OCI-M2 (cell line): ENCODE measurements at regions not wholly inside any gene's neighbourhood (a gene's known extent, or its start where the extent isn't known, plus 50 kb on each side); places are given as distances from the start of the nearest gene placed in this dataset.
"Not testable (repeated sequence)": the region's sequence is repeated elsewhere in the genome, so short reads cannot be mapped to it uniquely, and the experiment has no call there.

Experiments used
- DNase-seq: peaks from one replicate; lab custom pipeline; 2025; ENCODE audit not compliant: unreplicated experiment; lab: John Stamatoyannopoulos, UW

DNA sequence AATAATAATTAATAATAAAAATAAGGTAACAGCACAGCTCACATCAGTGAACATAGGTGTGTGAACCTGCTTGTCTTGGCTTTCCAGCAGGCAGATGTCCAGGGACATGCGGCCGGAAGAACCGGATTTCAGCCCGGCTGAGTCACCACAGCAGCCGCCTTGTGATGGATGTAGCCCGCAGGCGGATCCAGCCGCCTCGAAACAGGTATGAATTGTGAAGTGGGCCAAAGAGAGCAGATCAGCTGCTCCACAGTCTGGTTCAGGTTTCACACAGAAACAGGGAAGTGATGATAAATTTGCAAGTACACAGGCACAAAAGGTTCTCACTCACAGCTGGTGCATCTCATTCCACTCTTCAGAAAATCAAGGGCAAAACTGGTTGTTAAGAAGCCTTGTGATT, 55.1 kb downstream of the ID4 start:
- no peak for DNase-seq

DNA sequence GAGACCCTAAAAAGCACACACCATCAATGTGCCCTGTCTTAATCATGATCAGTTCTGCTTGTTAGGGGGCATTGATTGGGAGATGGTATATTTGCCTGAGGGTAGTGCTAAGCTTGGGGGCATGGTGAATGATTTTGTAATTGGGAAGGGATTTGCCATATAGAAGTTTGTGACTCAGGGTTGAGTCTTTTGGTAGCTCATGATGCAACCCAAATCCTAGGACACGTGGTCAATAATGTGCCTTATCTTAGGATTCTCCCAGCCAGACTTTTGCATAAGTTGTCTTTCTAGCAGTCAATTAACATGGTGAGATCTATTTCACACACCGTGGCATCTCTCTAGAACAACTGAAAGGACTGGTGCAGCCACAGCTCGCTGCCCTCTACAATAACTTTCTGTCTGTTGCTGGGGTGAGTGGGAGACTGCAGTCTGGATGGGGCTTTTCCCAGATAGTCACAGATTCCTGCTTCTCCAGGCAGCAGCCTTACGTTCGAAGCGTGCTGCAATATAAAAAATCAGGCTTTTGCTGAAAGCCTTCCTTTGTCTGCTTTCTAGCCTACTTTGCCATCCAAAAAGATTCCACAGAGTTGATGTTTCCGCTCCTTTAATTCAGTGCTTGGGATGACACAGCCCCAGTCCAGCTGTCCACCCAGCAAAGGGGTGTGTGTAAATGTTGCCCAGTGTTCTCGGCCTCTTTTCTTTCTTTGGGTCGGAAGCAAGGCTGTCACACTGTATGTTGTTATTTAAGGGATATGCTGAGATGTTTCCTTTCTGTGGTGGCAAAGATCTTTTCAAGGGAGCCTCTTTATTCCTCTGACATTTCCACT, 58.9 kb downstream of the ID4 start:
- DNase-seq = no peak

- DNase-seq = no peak
These were observed 59.5 kb downstream of the ID4 start for GRCh38 chr6:19896693-19897010.

GRCh38 chr6:19898141-19898740, 61.1 kb downstream of the ID4 start:
- DNase-seq = no peak

- no peak for DNase-seq
These were observed 65.0 kb downstream of the ID4 start for GRCh38 chr6:19902201-19902600.

- DNase-seq = not testable (repeated sequence)
These were observed 67.2 kb downstream of the ID4 start for GRCh38 chr6:19904408-19904807.

GRCh38 chr6:19905584-19905983, 68.4 kb downstream of the ID4 start:
- no peak for DNase-seq

DNA sequence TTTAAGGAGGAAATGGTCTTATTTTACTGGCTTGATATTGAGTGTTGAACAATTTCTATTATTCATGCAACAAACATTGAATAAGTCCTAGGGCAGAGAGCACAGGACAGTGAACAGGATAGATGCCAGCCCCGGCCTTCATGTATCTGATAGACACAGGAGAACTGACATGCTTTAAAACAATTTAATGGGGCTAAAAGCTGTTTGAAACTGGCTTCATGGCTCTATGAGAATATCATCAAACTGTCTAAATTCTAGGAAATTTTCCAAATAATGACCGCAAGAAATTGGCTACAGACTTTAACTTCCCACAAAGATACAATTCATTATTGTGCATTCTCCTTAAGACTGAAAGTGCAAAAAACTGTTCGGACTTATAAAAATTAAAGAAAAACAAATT, 69.0 kb downstream of the ID4 start:
- DNase-seq = no peak

- no peak for DNase-seq
These were observed 74.1 kb downstream of the ID4 start for GRCh38 chr6:19911223-19911622.

GRCh38 chr6:19918436-19918835, 81.3 kb downstream of the ID4 start:
- no peak for DNase-seq

DNA sequence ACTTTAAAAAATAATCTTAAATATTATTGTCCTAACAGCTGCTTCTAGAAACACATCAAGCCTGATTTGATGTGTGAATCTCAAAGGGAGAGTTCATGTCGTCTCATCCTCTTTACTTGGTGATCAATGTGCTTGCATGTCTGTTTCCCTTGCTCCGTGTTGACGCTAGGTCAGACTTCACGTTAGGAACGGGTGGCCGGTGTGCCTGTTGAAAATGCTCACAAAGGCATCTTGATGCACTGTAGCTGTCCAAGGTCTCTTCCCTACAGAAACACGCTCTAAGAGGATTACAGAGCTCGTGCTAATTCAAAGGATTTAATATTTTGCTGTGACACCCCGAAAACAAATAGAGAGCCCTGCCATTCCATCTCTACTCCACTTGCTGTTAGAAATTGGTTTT, 84.6 kb downstream of the ID4 start:
- DNase-seq = no peak

GRCh38 chr6:19925533-19925932, 88.4 kb downstream of the ID4 start:
- DNase-seq = no peak

GRCh38 chr6:19928461-19928860, 91.3 kb downstream of the ID4 start:
- DNase-seq = no peak

- DNase-seq = no peak
These were observed 92.1 kb downstream of the ID4 start for GRCh38 chr6:19929312-19929711.

DNA sequence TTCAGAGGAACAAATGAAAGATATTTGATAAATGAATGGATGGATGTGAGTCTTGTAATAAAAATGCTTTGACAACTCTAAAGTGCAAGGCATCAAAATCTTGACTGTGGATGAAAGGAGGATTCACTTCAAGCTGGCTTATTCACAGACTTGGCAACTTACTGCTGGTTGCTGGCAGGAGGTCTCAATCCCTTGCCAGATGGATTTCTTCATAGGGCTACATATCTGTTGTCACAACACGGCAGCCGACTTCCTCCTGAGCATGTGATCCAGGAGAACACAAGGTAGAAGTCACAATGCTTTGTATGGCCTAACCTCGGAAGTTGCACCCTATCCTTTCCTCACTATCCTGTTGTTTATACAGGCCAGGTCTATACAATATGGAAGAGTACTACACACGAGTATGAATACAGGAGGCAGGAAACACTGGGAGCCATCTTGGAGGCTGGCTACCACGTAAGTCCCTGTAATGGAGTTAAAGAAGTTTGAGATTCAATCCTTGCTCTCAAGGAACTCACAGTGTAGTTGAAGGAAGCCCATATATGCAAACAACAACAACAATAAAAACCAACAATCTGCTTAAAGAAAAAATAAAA, 97.9 kb downstream of the ID4 start:
- no peak for DNase-seq

GRCh38 chr6:19939321-19939720, 102.2 kb downstream of the ID4 start:
- DNase-seq = not testable (repeated sequence)

GRCh38 chr6:19939926-19940325, 102.8 kb downstream of the ID4 start:
- not testable (repeated sequence) for DNase-seq

DNA sequence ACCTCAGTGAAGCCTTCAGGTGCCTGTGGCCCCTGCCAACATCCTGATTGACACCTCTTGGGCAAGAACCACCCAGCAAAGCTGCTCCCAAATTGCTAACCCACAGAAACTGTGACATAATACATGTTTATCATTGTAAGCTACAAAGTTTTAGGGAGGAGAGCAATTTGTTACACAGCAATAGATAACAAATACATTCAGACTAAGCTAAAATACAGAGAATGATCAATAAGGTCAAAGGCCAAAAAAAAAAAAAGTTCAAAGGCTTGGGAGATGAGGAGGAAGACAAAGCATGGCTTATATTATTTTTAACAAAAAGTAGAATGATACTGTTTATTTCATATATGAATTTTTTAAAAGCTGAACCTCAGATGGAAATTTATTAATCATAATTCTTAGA, 105.9 kb downstream of the ID4 start:
- DNase-seq = no peak

DNA sequence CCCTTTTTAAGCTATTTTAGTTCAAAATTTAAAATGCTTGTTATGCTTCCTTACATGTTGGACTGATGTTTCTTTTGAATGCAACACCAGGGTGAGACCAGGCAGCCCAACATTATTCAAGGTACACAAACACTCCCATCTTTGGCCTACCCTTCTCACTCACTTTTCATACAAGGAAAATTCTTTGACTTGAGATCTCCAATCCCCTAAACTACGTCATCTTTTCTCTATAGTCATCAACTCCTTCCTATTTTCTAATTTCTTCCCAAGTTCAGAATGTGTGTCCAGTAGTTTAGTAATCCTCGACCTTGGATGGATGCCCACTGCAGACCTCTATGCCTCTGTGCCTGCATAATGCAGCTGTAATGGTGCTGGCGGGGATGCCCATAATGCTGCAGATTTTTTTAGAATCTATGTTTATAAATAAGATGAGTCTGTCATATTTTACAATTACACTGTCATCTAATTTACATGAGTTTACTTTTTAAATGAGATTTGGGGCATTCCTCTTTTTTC, 108.7 kb downstream of the ID4 start:
- DNase-seq = no peak

DNA sequence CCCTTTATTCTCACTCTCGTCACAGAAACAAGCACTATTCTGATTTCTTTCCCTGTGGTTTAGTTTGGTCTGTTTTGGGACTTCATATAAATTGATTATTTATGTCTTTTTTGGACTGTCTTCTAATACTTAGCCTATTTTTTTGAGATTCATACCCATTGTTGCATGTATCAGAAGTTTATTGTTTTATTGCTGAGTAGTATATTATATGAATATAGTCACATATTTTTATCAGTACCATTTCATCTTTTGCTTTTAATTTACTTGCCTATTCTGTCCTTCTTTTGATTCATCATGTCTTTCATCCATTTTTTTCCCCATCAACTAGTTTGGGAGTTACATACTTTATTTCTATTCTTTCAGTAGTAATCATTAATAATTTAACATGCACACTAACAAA, 112.0 kb downstream of the ID4 start:
- DNase-seq = no peak

DNA sequence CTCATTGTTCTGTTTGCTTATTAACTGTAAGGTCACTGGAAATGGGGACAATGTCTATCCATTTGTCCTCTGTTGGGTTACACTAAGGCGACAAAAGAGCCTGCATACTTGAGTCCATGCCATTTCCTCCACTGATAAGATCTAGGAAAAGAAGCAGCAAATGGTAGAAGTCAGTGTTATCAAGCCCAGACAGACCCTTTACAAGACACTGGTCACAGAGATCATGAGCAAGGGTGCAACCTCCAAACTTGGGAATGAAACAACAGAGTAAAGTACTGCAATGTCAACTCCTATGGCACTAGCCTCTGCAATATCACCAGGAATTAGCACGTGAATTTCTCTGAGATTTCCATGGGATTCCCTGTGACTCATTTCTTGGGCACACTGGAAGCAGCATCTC, 126.9 kb downstream of the ID4 start:
- DNase-seq = no peak

- no peak for DNase-seq
These were observed 131.0 kb downstream of the ID4 start for GRCh38 chr6:19968201-19968600.
